AG04450 (cell line): ENCODE measurements at regions not wholly inside any gene's neighbourhood (a gene's known extent, or its start where the extent isn't known, plus 50 kb on each side); places are given as distances from the start of the nearest gene placed in this dataset.

Experiments
- CTCF ChIA-PET: fragments of 300-600, 350-600 bp; formaldehyde crosslinking; extraction: SDS; loops from one replicate; lab custom pipeline; 2022; ENCODE audit warnings: antibody characterized with exemption, inconsistent platforms; lab: Charles Lee
- POLR2A ChIA-PET: fragments of 350-600 bp; formaldehyde crosslinking; extraction: SDS; loops from one replicate; lab custom pipeline; 2021; ENCODE audit warnings: antibody characterized with exemption, inconsistent platforms; lab: Yijun Ruan, JAX
- DNase-seq: peaks from one replicate; pipeline ENCODE4 v3.0.0-alpha.2; 2011; ENCODE audit warnings: low read depth, low spot score
- H3K27ac ChIP-seq: one replicate; pipeline ENCODE4 v1.5.1; 2012; ENCODE audit warnings: low read depth, low read length, control low read depth
- H3K27me3 ChIP-seq: one replicate; pipeline ENCODE4 v1.6.0; 2012; ENCODE audit warnings: low read length; ENCODE audit not compliant: control insufficient read depth, insufficient read depth
- H3K4me3 ChIP-seq: 2 replicates; pipeline ENCODE4 v1.5.1; 2011; ENCODE audit warnings: mild to moderate bottlenecking, low read depth, low read length, control low read depth
- H3K9me3 ChIP-seq: 2 replicates; pipeline ENCODE4 v1.5.1; 2012; ENCODE audit warnings: low read length; ENCODE audit not compliant: control insufficient read depth, insufficient read depth
- CTCF ChIP-seq: IDR thresholded peaks from 2 replicates; pipeline ENCODE4 v1.5.1; 2011; ENCODE audit warnings: low read depth, low read length, control low read depth, inconsistent platforms

- CTCF ChIA-PET: no interaction called here
- no peak for DNase-seq
- no peaks in the 10 kb centered on the region for H3K27me3 ChIP-seq
- no peak overlapping the region for H3K27ac ChIP-seq
- POLR2A ChIA-PET: no interaction called here
- peaks cover 5% of the 10 kb centered on the region; the same call in 1 of the 2 replicates for H3K9me3 ChIP-seq
- TF ChIP-seq CTCF: no peak
- H3K4me3 ChIP-seq: no peak overlapping the region
These were observed 506.3 kb upstream of the GRM7 start for GRCh38 chr3:6354653-6355052.

GRCh38 chr3:6362406-6362805 lies 498.5 kb upstream of the GRM7 start:
- H3K4me3 ChIP-seq: no peak overlapping the region
- ChIA-PET CTCF (no interaction called here), POLR2A (no interaction called here)
- no peak overlapping the region for H3K27ac ChIP-seq
- no peaks in the 10 kb centered on the region for H3K27me3 ChIP-seq
- DNase-seq: no peak
- no peaks in the 10 kb centered on the region; the same call in 1 of the 2 replicates for H3K9me3 ChIP-seq
- no peak for TF ChIP-seq CTCF

- no peaks in the 10 kb centered on the region for H3K27me3 ChIP-seq
- no peak for DNase-seq
- ChIA-PET CTCF (no interaction called here), POLR2A (no interaction called here)
- TF ChIP-seq CTCF: no peak
- H3K4me3 ChIP-seq: no peak overlapping the region
- H3K9me3 ChIP-seq: no peaks in the 10 kb centered on the region; the same call in 1 of the 2 replicates
- no peak overlapping the region for H3K27ac ChIP-seq
These were observed 493.7 kb upstream of the GRM7 start for GRCh38 chr3:6367171-6367570.

- CTCF ChIA-PET: no interaction called here
- POLR2A ChIA-PET: no interaction called here
These were observed 468.8 kb upstream of the GRM7 start for GRCh38 chr3:6392123-6392522.

GRCh38 chr3:6394944-6395343 lies 466.0 kb upstream of the GRM7 start:
- H3K27ac ChIP-seq: no peak overlapping the region
- H3K9me3 ChIP-seq: no peaks in the 10 kb centered on the region
- ChIA-PET POLR2A (no interaction called here), CTCF (no interaction called here)
- DNase-seq: no peak
- H3K27me3 ChIP-seq: no peaks in the 10 kb centered on the region
- no peak overlapping the region for H3K4me3 ChIP-seq
- TF ChIP-seq CTCF: no peak

More at GRCh38 chr3:6392123-6392522, 468.8 kb upstream of the GRM7 start:
- H3K9me3 ChIP-seq: peaks cover 8% of the 10 kb centered on the region
- H3K4me3 ChIP-seq: no peak overlapping the region
- TF ChIP-seq CTCF: no peak
- no peaks in the 10 kb centered on the region for H3K27me3 ChIP-seq
- DNase-seq: no peak
- H3K27ac ChIP-seq: no peak overlapping the region
